ENCODE measurements at regions not wholly inside any gene's neighbourhood (a gene's known extent, or its start where the extent isn't known, plus 50 kb on each side); places are given as distances from the start of the nearest gene placed in this dataset.
"Not testable (repeated sequence)": the region's sequence is repeated elsewhere in the genome, so short reads cannot be mapped to it uniquely, and the experiment has no call there.

- Mint-ChIP-seq H3K27ac (peak overlapping the region; percentile 51), H3K36me3 (peaks cover 11% of the 10 kb centered on the region), H3K4me1 (peaks cover 13% of the 10 kb centered on the region), H3K27me3 (no peaks in the 10 kb centered on the region), H3K4me3 (no peak overlapping the region), H3K9me3 (peaks cover 11% of the 10 kb centered on the region)
- ATAC-seq (ENCODE audit: low read depth) (no peak), DNase-seq (ENCODE audit: low spot score in 2 of 2) (no peak)
These were observed 241.7 kb upstream of the P2RY1 start for GRCh38 chr3:152593242-152593641.

DNA sequence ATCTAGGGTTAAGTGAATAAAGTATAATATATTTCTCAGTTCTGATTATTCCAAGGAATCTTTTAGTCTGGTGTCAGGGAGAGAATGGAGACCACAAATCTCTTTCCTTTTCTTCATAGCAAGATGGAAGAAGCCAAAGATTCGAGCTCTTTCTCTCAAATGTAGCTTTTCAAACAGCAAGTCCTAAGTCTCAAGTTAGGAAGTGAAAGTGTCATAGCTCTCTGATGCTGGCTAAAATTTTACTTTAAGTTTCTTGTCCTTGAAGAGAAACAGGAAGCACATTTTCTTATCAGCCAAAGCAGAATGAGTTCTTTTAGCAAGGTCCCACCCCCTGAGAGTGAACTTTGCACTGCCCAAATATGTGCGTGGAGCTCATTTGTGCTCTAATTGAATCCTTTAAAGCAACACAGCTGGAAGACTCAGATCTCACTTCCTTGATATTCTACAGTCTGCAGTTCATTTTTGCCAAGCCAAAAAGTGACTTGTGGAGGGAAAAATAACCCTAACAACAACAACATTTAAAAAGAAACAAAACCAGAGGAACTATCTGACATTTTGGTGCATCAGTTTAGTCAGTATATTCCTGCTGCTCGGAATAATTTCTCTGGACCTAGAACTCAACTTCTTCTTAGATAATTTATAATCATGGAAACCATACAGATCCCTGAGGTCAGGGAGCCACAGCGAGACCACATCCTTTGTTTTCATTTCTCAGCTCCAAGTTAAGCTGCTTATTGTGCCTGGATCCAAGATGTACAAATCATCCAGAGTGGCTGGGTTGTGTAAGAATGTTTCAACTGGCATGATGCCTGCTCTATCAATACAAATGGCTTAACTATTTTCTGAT is 238.7 kb upstream of the P2RY1 start:
- no peaks in the 10 kb centered on the region for H3K27me3 Mint-ChIP-seq
- peak; percentile 99 for ATAC-seq (ENCODE audit: low read depth)
- peaks cover 13% of the 10 kb centered on the region for H3K4me1 Mint-ChIP-seq
- peak; percentile 20 to 45 for DNase-seq (ENCODE audit: low spot score in 2 of 2)
- H3K4me3 Mint-ChIP-seq: peak overlapping the region; percentile 66
- peak overlapping the region; percentile 79 for H3K27ac Mint-ChIP-seq
- peaks cover 13% of the 10 kb centered on the region for H3K36me3 Mint-ChIP-seq
- peaks cover 13% of the 10 kb centered on the region for H3K9me3 Mint-ChIP-seq

DNA sequence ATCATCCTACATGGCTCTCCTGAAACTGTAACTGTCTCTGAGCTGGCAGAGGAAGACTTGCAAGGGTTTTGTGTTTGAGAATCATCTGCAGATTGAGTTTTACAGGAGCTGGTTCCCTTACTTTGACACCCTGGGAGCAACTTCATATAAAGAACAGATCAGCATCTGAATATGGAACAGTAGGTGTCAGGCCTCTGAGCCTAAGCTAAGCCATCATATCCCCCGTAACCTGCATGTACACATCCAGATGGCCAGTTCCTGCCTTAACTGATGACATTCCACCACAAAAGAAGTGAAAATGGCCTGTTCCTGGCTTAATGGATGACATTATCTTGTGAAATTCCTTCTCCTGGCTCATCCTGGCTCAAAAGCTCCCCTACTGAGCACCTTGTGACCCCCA is 238.1 kb upstream of the P2RY1 start:
- peaks cover 13% of the 10 kb centered on the region for H3K36me3 Mint-ChIP-seq
- H3K27me3 Mint-ChIP-seq; ATAC-seq (ENCODE audit: low read depth); DNase-seq (ENCODE audit: low spot score in 2 of 2); H3K4me3 Mint-ChIP-seq: not testable (repeated sequence)
- H3K9me3 Mint-ChIP-seq: peaks cover 13% of the 10 kb centered on the region
- peaks cover 13% of the 10 kb centered on the region for H3K4me1 Mint-ChIP-seq
- peak overlapping the region; percentile 79 for H3K27ac Mint-ChIP-seq

GRCh38 chr3:152606146-152606545 is 228.8 kb upstream of the P2RY1 start:
- H3K4me1 Mint-ChIP-seq: no peaks in the 10 kb centered on the region
- peaks cover 5% of the 10 kb centered on the region for H3K9me3 Mint-ChIP-seq
- peaks cover 3% of the 10 kb centered on the region for H3K27me3 Mint-ChIP-seq
- H3K4me3 Mint-ChIP-seq: no peak overlapping the region
- no peak for DNase-seq (ENCODE audit: low spot score in 2 of 2)
- peaks cover 5% of the 10 kb centered on the region for H3K36me3 Mint-ChIP-seq
- no peak for ATAC-seq (ENCODE audit: low read depth)
- H3K27ac Mint-ChIP-seq: no peak overlapping the region

GRCh38 chr3:152607179-152607578 is 227.8 kb upstream of the P2RY1 start:
- Mint-ChIP-seq H3K27me3 (peaks cover 5% of the 10 kb centered on the region), H3K27ac (no peak overlapping the region), H3K4me3 (no peak overlapping the region), H3K36me3 (peaks cover 5% of the 10 kb centered on the region), H3K4me1 (peaks cover 2% of the 10 kb centered on the region), H3K9me3 (peaks cover 5% of the 10 kb centered on the region)
- ATAC-seq (ENCODE audit: low read depth) (no peak), DNase-seq (ENCODE audit: low spot score in 2 of 2) (no peak)

DNA sequence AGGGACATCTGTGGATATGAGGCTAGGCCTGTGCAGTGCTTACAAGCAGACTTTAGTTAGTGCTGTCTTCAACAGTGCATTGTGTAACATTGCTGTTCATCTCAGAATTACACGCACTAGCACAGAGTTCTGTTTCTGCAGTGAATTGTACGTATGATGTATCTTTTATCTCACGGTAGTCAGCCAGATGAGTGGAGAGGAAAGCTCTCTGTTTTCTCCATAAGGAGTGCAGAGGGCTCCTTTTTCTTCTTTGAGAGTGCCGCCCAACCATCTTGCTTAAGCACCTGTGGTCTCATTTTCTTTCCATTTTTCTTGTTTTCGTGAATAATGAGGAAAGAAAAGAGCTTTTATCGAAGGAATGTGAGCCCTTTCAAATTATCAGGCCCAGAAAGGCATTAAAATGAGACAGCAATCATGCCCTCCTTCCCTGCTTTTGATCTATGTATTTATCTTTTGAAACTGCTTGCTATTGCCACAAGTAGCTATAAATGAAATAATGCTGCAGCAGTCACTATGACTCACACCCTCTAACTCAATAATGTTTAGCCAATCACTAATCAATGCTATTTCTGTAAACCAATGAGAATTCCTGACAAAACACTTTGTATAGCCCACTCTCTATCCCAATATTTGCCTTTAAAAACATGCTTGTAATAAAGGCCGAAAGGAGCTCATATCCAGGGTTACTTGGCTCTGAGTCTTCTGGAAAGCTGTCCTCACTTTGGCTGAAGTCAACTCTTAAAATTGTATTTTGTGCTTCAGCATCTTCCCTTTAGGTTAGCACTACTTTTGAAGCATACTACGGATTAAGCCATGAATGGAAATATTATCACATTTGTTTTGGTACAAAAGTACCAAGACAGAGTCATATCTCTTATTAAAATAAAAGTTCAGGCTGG is 226.0 kb upstream of the P2RY1 start:
- DNase-seq (ENCODE audit: low spot score in 2 of 2) (no peak), ATAC-seq (ENCODE audit: low read depth) (no peak)
- Mint-ChIP-seq H3K9me3 (peaks cover 2% of the 10 kb centered on the region), H3K27me3 (peaks cover 5% of the 10 kb centered on the region), H3K4me3 (no peak overlapping the region), H3K4me1 (peaks cover 3% of the 10 kb centered on the region), H3K36me3 (peaks cover 2% of the 10 kb centered on the region), H3K27ac (no peak overlapping the region)

- Mint-ChIP-seq H3K36me3 (no peaks in the 10 kb centered on the region), H3K9me3 (no peaks in the 10 kb centered on the region), H3K4me3 (no peak overlapping the region), H3K4me1 (peaks cover 3% of the 10 kb centered on the region), H3K27me3 (peaks cover 3% of the 10 kb centered on the region), H3K27ac (no peak overlapping the region)
- ATAC-seq (ENCODE audit: low read depth) (no peak), DNase-seq (ENCODE audit: low spot score in 2 of 2) (no peak)
These were observed 225.0 kb upstream of the P2RY1 start for GRCh38 chr3:152609891-152610290.

DNA sequence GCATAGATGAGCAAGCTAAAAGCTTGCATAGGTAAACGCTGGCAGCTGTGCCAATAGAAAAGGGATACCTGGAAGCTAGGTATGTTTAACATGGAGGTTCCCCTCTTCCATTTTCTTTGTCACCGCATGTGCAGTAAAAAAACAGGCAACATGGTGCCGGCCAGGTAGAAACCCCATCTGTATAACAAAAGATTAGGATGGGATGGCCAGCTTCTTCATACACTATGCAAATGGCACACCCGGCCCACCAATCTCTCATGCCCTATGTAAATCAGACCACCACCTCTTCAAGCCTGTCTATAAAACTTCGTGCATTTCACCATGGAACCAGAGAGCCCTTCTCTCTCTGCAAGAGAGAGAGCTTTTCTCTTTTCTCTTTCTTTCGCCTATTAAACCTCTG is 224.3 kb upstream of the P2RY1 start:
- H3K27me3 Mint-ChIP-seq: peaks cover 3% of the 10 kb centered on the region
- DNase-seq (ENCODE audit: low spot score in 2 of 2): no peak
- no peak for ATAC-seq (ENCODE audit: low read depth)
- H3K36me3 Mint-ChIP-seq: no peaks in the 10 kb centered on the region
- H3K4me3 Mint-ChIP-seq: no peak overlapping the region
- H3K27ac Mint-ChIP-seq: no peak overlapping the region
- H3K4me1 Mint-ChIP-seq: peaks cover 3% of the 10 kb centered on the region
- H3K9me3 Mint-ChIP-seq: no peaks in the 10 kb centered on the region

DNA sequence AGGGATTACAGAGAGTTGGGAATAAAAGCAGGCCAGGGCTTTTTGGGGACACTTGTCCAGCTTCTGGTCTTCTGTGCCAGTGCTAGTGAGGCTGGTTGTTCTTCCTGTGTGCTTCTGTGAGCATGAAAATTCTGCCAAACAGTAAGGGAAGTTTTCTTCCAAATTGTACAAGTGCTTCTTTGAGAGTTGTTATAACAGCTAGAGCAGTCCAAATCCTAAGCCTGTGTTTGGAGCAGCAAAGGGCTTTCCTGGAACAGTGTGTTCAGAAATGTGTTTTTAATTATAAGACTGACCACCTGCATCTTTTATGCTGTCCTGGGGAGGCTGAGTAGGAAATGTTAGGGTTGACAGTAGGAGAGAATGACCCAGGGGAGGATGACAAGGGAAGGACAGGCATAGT is 223.0 kb upstream of the P2RY1 start:
- H3K9me3 Mint-ChIP-seq: no peaks in the 10 kb centered on the region
- ATAC-seq (ENCODE audit: low read depth) (no peak), DNase-seq (ENCODE audit: low spot score in 2 of 2) (no peak)
- H3K27me3 Mint-ChIP-seq: peaks cover 2% of the 10 kb centered on the region
- H3K36me3 Mint-ChIP-seq: no peaks in the 10 kb centered on the region
- H3K4me3 Mint-ChIP-seq: no peak overlapping the region
- H3K4me1 Mint-ChIP-seq: peaks cover 3% of the 10 kb centered on the region
- no peak overlapping the region for H3K27ac Mint-ChIP-seq

GRCh38 chr3:152613851-152614250 is 221.1 kb upstream of the P2RY1 start:
- Mint-ChIP-seq H3K4me3 (no peak overlapping the region), H3K4me1 (peaks cover 3% of the 10 kb centered on the region), H3K36me3 (no peaks in the 10 kb centered on the region), H3K27ac (no peak overlapping the region), H3K27me3 (peaks cover 2% of the 10 kb centered on the region), H3K9me3 (no peaks in the 10 kb centered on the region)
- DNase-seq (ENCODE audit: low spot score in 2 of 2) (no peak), ATAC-seq (ENCODE audit: low read depth) (no peak)

DNA sequence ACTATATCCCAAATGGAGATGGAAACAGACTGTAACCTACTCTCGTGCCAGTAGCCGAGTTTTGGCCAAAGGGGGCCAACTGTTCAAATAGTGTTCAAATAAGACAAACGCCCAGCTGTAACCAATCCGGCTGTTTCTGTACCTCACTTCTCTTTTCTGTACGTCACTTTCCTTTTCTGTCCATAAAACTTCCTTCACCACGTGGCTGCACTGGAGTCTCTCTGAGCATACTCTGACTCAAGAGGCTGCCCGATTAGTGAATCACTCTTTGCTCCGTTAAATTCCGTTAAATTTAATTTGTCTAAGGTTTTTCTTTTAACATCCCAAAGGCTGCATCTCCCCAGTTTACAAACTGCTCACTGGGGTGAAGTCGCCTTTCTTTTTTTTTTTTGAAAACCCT is 219.2 kb upstream of the P2RY1 start:
- ATAC-seq (ENCODE audit: low read depth) (no peak), DNase-seq (ENCODE audit: low spot score in 2 of 2) (no peak)
- Mint-ChIP-seq H3K9me3 (no peaks in the 10 kb centered on the region), H3K27me3 (peaks cover 2% of the 10 kb centered on the region), H3K4me1 (peaks cover 9% of the 10 kb centered on the region), H3K4me3 (no peak overlapping the region), H3K27ac (no peak overlapping the region), H3K36me3 (no peaks in the 10 kb centered on the region)

GRCh38 chr3:152617609-152618008 is 217.3 kb upstream of the P2RY1 start:
- H3K9me3 Mint-ChIP-seq: no peaks in the 10 kb centered on the region
- peaks cover 2% of the 10 kb centered on the region for H3K27me3 Mint-ChIP-seq
- peaks cover 7% of the 10 kb centered on the region for H3K4me1 Mint-ChIP-seq
- H3K4me3 Mint-ChIP-seq: no peak overlapping the region
- ATAC-seq (ENCODE audit: low read depth) (no peak), DNase-seq (ENCODE audit: low spot score in 2 of 2) (no peak)
- H3K27ac Mint-ChIP-seq: no peak overlapping the region
- no peaks in the 10 kb centered on the region for H3K36me3 Mint-ChIP-seq

- ATAC-seq (ENCODE audit: low read depth) (no peak), DNase-seq (ENCODE audit: low spot score in 2 of 2) (no peak)
- peaks cover 2% of the 10 kb centered on the region for H3K27me3 Mint-ChIP-seq
- no peaks in the 10 kb centered on the region for H3K36me3 Mint-ChIP-seq
- no peaks in the 10 kb centered on the region for H3K9me3 Mint-ChIP-seq
- no peak overlapping the region for H3K27ac Mint-ChIP-seq
- H3K4me3 Mint-ChIP-seq: no peak overlapping the region
- peaks cover 7% of the 10 kb centered on the region for H3K4me1 Mint-ChIP-seq
These were observed 216.4 kb upstream of the P2RY1 start for GRCh38 chr3:152618529-152618928.

GRCh38 chr3:152619691-152620090 is 215.2 kb upstream of the P2RY1 start:
- DNase-seq (ENCODE audit: low spot score in 2 of 2): no peak
- H3K36me3 Mint-ChIP-seq: no peaks in the 10 kb centered on the region
- no peak overlapping the region for H3K27ac Mint-ChIP-seq
- H3K9me3 Mint-ChIP-seq: no peaks in the 10 kb centered on the region
- peaks cover 2% of the 10 kb centered on the region for H3K27me3 Mint-ChIP-seq
- no peak for ATAC-seq (ENCODE audit: low read depth)
- peaks cover 7% of the 10 kb centered on the region for H3K4me1 Mint-ChIP-seq
- H3K4me3 Mint-ChIP-seq: no peak overlapping the region

Data from memory B cell (primary cell).